Prostate gland (tissue), 2 donors: ENCODE measurements at regions not wholly inside any gene's neighbourhood (a gene's known extent, or its start where the extent isn't known, plus 50 kb on each side); places are given as distances from the start of the nearest gene placed in this dataset.
"Not testable (repeated sequence)": the region's sequence is repeated elsewhere in the genome, so short reads cannot be mapped to it uniquely, and the experiment has no call there.

Experiments
- DNase-seq: peaks from one replicate; pipeline ENCODE4 v3.0.0-alpha.2; 2019; ENCODE audit warnings: low spot score
- H3K27ac ChIP-seq, 2 donors: fragments of 200-600 bp; sonication (generic); 2 replicates each; pipeline ENCODE4 v1.5.1; 2017 to 2019
- H3K27me3 ChIP-seq: fragments of 200-600 bp; sonication (generic); replicated peaks from 2 replicates; pipeline ENCODE4 v1.5.1; 2019; ENCODE audit not compliant: insufficient read depth
- H3K36me3 ChIP-seq, 2 donors: fragments of 200-600 bp; sonication (generic); 1 replicate in 1 of 2; 2 replicates in 1 of 2; pipeline versions ENCODE4 v1.5.1 to v1.8.1; 2017 to 2019
- H3K4me1 ChIP-seq: fragments of 200-600 bp; sonication (generic); replicated peaks from 2 replicates; pipeline ENCODE4 v1.5.1; 2019
- H3K4me3 ChIP-seq, 2 donors: fragments of 200-600 bp; sonication (generic); 2 replicates each; pipeline ENCODE4 v1.5.1; 2017 to 2019
- H3K9me3 ChIP-seq: fragments of 200-600 bp; sonication (generic); 2 replicates; pipeline ENCODE4 v1.5.1; 2017
- CTCF ChIP-seq, 4 experiments: fragments of 200-600 bp in 2 of 4; fragments of 450-650 bp in 2 of 4; sonication (generic) in 2 of 4; IDR thresholded peaks; 1 replicate in 3 of 4; 2 replicates in 1 of 4; pipeline ENCODE4 v1.5.1; 2016 to 2019; ENCODE audit warnings: antibody characterized with exemption in 4 of 4, mild to moderate bottlenecking in 2 of 4, moderate library complexity in 2 of 4
- POLR2A ChIP-seq: fragments of 450-650 bp; IDR thresholded peaks from one replicate; pipeline ENCODE4 v1.6.1; 2016; ENCODE audit warnings: antibody characterized with exemption, mild to moderate bottlenecking
- POLR2AphosphoS5 ChIP-seq: sonication (generic); formaldehyde crosslinking; IDR thresholded peaks from one replicate; pipeline ENCODE4 v1.6.1; 2017; ENCODE audit warnings: antibody characterized with exemption
- WGBS: methylation state at CpG from one replicate; pipeline ENCODE4 v1.1.5; 2018; 5-methylcytosine and 5-hydroxymethylcytosine counted together
- intact Hi-C: fragments of 100-400 bp; cut with DNase I; formaldehyde crosslinking; loops from one replicate; pipeline ENCODE4 v1.14.2; 2022

GRCh38 chr14:105745433-105746123 is 219.2 kb downstream of the TMEM121 start:
- no peaks in the 10 kb centered on the region for H3K4me1 ChIP-seq
- no peaks in the 10 kb centered on the region for H3K9me3 ChIP-seq
- intact Hi-C loops: no loop called here
- WGBS: 68% methylated on average over 6 of the region's 6 CpGs
- H3K4me3 ChIP-seq: no peak overlapping the region
- H3K27ac ChIP-seq: no peak overlapping the region
- H3K36me3 ChIP-seq: no peaks in the 10 kb centered on the region
- TF ChIP-seq POLR2A (no peak), POLR2AphosphoS5 (no peak), CTCF (IDR thresholded peaks at IDR 0.05) (no peak)
- no peaks in the 10 kb centered on the region for H3K27me3 ChIP-seq
- DNase-seq: no peak

GRCh38 chr14:105746124-105746514 is 219.7 kb downstream of the TMEM121 start:
- DNase-seq: no peak
- H3K27me3 ChIP-seq: no peaks in the 10 kb centered on the region
- H3K27ac ChIP-seq: no peak overlapping the region
- H3K9me3 ChIP-seq: no peaks in the 10 kb centered on the region
- H3K36me3 ChIP-seq: no peaks in the 10 kb centered on the region
- no peaks in the 10 kb centered on the region for H3K4me1 ChIP-seq
- intact Hi-C loops: no loop called here
- 86% methylated on average over 5 of the region's 5 CpGs for WGBS
- no peak for TF ChIP-seq CTCF (IDR thresholded peaks at IDR 0.05)
- TF ChIP-seq POLR2A: no peak
- H3K4me3 ChIP-seq: no peak overlapping the region

GRCh38 chr14:105746800-105747502 is 220.6 kb downstream of the TMEM121 start:
- H3K4me1 ChIP-seq, H3K27ac ChIP-seq, intact Hi-C loops, DNase-seq, H3K4me3 ChIP-seq, H3K36me3 ChIP-seq, H3K27me3 ChIP-seq, H3K9me3 ChIP-seq: not testable (repeated sequence)
- 66% methylated on average over 16 of the region's 16 CpGs for WGBS

DNA sequence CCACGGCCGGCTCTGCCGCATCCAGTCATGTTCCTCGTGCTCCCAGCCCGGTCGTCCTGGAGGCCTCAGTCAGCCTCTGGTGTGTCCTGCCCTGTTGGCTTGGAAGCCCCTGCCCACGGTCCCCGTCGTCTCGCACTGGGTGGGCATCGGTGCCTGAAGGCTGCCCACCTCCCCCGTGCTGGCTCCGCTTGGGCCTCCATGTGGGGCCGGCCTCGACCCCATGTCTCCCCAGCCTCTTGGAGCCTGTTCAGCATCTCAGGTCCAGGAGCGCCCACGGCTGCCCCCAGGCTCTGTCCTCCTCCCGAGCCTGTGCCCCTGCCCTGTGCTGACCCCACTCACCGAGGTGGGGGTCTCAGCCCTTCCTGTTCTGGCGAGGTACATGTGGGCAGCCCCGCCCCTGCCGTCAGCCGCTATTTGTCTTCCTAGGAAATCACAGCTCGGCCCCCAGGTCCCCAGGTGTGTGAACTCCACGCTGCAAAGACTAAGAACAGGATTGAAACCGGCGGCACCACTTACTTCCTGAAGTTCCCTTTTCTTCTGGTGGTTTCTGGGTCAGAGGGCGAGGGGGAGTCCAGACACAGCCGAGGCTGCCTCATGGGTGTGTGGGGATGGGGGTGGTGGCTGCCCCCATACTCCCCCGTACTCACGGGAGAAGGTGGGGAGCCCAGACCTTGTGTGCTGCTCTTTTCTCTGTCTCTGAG is 221.3 kb downstream of the TMEM121 start:
- DNase-seq, H3K4me3 ChIP-seq, H3K4me1 ChIP-seq, H3K36me3 ChIP-seq, intact Hi-C loops, H3K27me3 ChIP-seq, H3K27ac ChIP-seq, H3K9me3 ChIP-seq: not testable (repeated sequence)
- 67% methylated on average over 31 of the region's 31 CpGs for WGBS

- intact Hi-C loops: no loop called here
- Histone ChIP-seq H3K27ac (no peak overlapping the region), H3K9me3 (no peaks in the 10 kb centered on the region), H3K36me3 (no peaks in the 10 kb centered on the region), H3K27me3 (no peaks in the 10 kb centered on the region), H3K4me1 (no peaks in the 10 kb centered on the region), H3K4me3 (no peak overlapping the region)
- no peak for DNase-seq
- TF ChIP-seq POLR2AphosphoS5 (no peak), CTCF (IDR thresholded peaks at IDR 0.05) (no peak), POLR2A (no peak)
- 30% methylated on average over 4 of the region's 5 CpGs for WGBS
These were observed 221.8 kb downstream of the TMEM121 start for GRCh38 chr14:105748204-105748578.

DNA sequence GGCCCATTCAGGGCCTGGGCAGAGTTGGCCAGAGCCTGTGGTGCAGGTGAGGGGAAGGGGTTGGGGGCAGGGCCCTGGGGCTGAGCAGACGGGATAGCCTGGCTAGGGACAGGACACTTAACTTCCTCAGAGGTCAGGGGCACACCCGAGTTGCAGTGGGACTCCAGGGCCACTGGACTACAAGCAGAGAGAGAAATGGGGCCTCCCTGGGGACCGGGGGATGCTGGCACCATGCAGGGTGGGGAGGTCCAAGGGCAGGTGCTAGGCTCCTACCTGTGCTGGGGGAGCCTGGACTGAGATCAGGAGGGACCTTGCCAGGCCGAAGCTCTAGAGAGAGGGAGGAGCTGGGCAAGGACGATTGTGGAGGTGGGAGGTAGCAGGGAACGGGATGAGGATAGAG is 222.3 kb downstream of the TMEM121 start:
- H3K9me3 ChIP-seq, intact Hi-C loops, H3K27me3 ChIP-seq, H3K4me3 ChIP-seq, H3K27ac ChIP-seq, DNase-seq, H3K4me1 ChIP-seq, H3K36me3 ChIP-seq: not testable (repeated sequence)
- WGBS: 61% methylated on average over 6 of the region's 6 CpGs

DNA sequence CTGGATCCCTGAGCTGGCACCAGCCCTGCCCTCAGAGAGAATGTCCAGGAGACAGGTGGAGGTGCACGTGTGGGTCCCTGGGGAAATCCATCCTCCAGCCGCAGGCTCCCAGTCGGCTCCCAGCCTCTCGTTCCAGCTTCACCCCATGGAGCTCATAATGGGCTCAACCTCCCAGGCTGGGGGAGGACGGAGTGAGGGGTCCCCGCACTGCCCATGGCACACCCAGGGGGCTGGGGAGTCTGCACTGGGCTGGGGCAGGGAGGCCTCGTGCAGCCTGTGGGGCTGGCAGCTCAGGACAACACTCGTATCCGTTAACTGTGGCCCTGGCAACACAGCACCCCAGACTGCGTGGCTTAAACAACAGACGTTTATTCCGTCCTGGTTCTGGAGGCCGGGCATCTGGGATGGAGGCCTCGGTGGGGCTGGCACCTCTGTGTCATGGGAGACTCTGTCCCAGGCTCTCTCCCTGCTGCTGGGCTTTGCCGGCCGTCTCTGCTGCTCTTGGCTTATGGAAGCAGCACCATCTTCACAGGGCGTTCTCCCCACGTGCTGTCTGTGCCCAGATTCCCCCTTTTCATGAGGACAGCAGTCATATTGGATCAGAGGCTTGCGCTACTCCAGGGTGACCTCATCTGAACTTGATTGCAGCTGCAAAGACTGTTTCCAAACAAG is 223.6 kb downstream of the TMEM121 start:
- H3K27me3 ChIP-seq, H3K4me1 ChIP-seq, H3K36me3 ChIP-seq, H3K9me3 ChIP-seq, DNase-seq, H3K27ac ChIP-seq, intact Hi-C loops, H3K4me3 ChIP-seq: not testable (repeated sequence)
- 91% methylated on average over 14 of the region's 19 CpGs for WGBS

- H3K4me1 ChIP-seq, DNase-seq, intact Hi-C loops, H3K27ac ChIP-seq, H3K9me3 ChIP-seq, H3K36me3 ChIP-seq, H3K4me3 ChIP-seq, H3K27me3 ChIP-seq: not testable (repeated sequence)
- whole genome bisulfite sequencing: 83% methylated on average over 18 of the region's 18 CpGs
These were observed 224.9 kb downstream of the TMEM121 start for GRCh38 chr14:105751291-105751751.

DNA sequence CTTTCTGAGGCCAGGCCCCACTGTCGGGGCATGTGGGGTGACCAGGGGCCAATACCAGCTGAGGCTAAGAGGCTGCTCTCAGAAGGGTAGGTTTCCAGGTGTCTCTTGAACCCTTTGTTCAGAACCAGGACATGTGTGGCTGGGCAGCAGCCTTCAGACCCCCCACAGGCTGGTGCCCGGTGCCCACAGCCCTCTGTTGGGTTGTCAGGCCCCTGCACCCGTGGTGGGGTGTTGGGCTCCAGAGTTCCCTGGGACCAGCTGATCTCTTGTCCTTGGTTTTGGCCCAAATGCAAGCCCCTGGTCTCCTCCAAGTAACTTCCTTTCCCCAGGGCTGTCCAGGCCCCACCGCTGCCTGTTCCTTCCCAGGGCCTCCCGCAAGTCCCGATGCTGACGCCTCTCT is 226.0 kb downstream of the TMEM121 start:
- H3K4me1 ChIP-seq, H3K4me3 ChIP-seq, H3K36me3 ChIP-seq, H3K27me3 ChIP-seq, DNase-seq, H3K9me3 ChIP-seq, intact Hi-C loops, H3K27ac ChIP-seq: not testable (repeated sequence)
- 45% methylated on average over 2 of the region's 7 CpGs for WGBS
